Glutamatergic neuron (in vitro differentiated cells): ENCODE measurements at regions not wholly inside any gene's neighbourhood (a gene's known extent, or its start where the extent isn't known, plus 50 kb on each side); places are given as distances from the start of the nearest gene placed in this dataset.

Source experiments
- DNase-seq: peaks from one replicate; pipeline ENCODE4 v3.0.0; 2022
- H3K27ac Mint-ChIP-seq: one replicate; pipeline ENCODE4 v1.8.0; 2020; ENCODE audit warnings: mild to moderate bottlenecking, mixed read lengths, inconsistent platforms; ENCODE audit not compliant: unreplicated experiment
- H3K27me3 Mint-ChIP-seq: one replicate; pipeline ENCODE4 v1.8.0; 2020; ENCODE audit warnings: mild to moderate bottlenecking, moderate library complexity, mixed read lengths, inconsistent platforms; ENCODE audit not compliant: unreplicated experiment
- H3K36me3 Mint-ChIP-seq: one replicate; pipeline ENCODE4 v1.8.0; 2020; ENCODE audit warnings: mild to moderate bottlenecking, mixed read lengths, inconsistent platforms; ENCODE audit not compliant: unreplicated experiment
- H3K4me1 Mint-ChIP-seq: one replicate; pipeline ENCODE4 v1.8.0; 2020; ENCODE audit warnings: mild to moderate bottlenecking, low read depth, mixed read lengths, inconsistent platforms; ENCODE audit not compliant: unreplicated experiment
- H3K4me3 Mint-ChIP-seq: one replicate; pipeline ENCODE4 v1.8.0; 2020; ENCODE audit warnings: mild to moderate bottlenecking, mixed read lengths, inconsistent platforms; ENCODE audit not compliant: unreplicated experiment
- H3K9me3 Mint-ChIP-seq: one replicate; pipeline ENCODE4 v1.8.0; 2020; ENCODE audit warnings: mild to moderate bottlenecking, moderate library complexity, mixed read lengths, inconsistent platforms; ENCODE audit not compliant: unreplicated experiment
- TF ChIP-seq, protein P1 (sequence below): fragments of 200-600 bp; sonication (generic); IDR thresholded peaks from one replicate; pipeline ENCODE4 v1.5.0; 2021; ENCODE audit not compliant: partially characterized antibody, unreplicated experiment

DNA sequence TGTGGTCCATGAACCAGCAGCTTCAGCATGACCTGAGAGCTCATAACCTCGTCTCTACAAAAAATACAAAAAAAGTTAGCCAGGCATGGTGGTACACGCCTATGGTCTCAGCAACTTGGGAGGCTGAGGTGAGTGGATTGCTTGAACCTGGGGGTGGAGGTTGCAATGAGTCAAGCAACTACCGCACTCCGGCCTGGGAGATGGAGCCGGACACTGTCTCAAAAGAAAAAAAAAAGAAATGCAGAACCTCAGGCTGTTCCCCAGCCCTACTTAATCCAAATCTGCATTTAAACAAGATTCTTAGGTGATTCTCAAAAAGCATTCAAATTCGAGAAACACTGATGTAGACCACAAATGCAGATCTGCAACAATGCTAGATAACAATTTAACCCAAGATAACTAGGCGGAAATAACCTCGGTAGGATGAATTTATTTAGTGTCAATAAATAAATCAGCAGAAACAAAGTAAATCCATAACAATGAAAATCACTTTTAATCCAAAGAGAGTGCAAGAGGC lies 203.5 kb downstream of the SP3 start:
- no peak for DNase-seq
- H3K4me1 Mint-ChIP-seq: peaks cover 7% of the 10 kb centered on the region
- TF ChIP-seq, protein P1, sequence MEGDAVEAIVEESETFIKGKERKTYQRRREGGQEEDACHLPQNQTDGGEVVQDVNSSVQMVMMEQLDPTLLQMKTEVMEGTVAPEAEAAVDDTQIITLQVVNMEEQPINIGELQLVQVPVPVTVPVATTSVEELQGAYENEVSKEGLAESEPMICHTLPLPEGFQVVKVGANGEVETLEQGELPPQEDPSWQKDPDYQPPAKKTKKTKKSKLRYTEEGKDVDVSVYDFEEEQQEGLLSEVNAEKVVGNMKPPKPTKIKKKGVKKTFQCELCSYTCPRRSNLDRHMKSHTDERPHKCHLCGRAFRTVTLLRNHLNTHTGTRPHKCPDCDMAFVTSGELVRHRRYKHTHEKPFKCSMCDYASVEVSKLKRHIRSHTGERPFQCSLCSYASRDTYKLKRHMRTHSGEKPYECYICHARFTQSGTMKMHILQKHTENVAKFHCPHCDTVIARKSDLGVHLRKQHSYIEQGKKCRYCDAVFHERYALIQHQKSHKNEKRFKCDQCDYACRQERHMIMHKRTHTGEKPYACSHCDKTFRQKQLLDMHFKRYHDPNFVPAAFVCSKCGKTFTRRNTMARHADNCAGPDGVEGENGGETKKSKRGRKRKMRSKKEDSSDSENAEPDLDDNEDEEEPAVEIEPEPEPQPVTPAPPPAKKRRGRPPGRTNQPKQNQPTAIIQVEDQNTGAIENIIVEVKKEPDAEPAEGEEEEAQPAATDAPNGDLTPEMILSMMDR: no peak
- H3K27me3 Mint-ChIP-seq: peaks cover 2% of the 10 kb centered on the region
- H3K36me3 Mint-ChIP-seq: no peaks in the 10 kb centered on the region
- peaks cover 4% of the 10 kb centered on the region for H3K9me3 Mint-ChIP-seq
- H3K4me3 Mint-ChIP-seq: no peak overlapping the region
- H3K27ac Mint-ChIP-seq: no peak overlapping the region

DNA sequence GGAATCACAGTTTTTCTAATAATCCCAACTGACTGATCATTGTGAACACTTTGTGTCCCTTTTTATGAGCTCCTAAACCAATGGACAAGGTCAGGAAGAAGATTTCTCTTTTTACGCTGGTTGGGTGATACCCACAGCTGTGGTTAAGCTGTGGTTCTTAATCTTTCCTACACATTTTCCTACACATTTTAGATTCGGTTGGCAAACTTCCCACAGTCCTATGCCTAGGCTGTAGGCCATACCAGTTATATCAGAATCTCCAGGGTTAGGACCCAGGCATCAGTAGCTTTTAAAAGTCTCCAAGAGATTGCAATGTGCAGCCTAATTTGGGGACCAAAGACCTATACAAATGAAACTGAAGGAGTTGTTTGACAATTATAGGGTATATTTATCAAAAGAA lies 203.0 kb downstream of the SP3 start:
- Mint-ChIP-seq H3K36me3 (no peaks in the 10 kb centered on the region), H3K27me3 (peaks cover 2% of the 10 kb centered on the region), H3K9me3 (peaks cover 4% of the 10 kb centered on the region), H3K4me1 (peaks cover 7% of the 10 kb centered on the region), H3K4me3 (no peak overlapping the region), H3K27ac (no peak overlapping the region)
- DNase-seq: no peak
- TF ChIP-seq, protein P1: no peak

DNA sequence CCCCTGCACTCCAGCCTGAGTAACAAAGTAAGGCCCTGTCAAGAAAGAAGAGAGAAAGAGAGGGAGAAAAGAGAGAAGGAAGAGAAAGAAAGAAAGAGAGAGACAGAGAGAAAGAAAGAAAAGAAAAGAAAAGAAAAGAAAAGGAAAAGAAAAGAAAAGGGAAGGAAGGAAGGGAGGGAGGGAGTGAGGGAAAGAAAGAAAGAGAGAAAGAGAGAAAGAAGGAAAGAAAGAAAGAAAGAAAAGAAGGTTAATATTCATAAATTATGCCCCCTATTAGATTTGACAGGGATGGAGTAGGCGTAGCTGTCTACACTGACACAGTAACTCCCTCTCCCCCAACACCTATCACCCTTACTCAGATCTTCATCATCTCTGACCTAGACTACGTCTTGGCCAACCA lies 202.3 kb downstream of the SP3 start:
- Mint-ChIP-seq H3K4me3 (no peak overlapping the region), H3K27me3 (peaks cover 2% of the 10 kb centered on the region), H3K9me3 (peaks cover 4% of the 10 kb centered on the region), H3K27ac (no peak overlapping the region), H3K4me1 (peaks cover 7% of the 10 kb centered on the region), H3K36me3 (no peaks in the 10 kb centered on the region)
- DNase-seq: no peak
- TF ChIP-seq, protein P1: no peak

DNA sequence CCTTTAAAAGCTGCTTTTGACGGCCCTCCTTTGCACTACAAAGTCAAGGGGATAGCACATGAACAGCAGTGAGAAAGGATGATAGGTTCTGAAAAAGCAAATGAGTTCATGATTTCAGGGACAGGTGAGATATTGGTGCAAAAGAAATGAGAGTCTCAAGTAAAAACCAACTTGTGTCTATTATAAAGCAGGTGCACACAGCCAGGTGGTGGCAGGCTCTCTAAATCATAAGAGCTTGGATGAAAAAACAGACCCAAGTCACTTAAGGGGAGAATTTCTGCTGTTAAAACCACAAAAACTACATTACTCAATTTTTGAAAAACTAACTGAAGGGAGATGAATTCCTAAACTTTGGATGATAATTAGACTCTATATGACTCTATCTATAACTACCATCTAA lies 201.5 kb downstream of the SP3 start:
- no peak for DNase-seq
- TF ChIP-seq, protein P1: no peak
- peaks cover 7% of the 10 kb centered on the region for H3K4me1 Mint-ChIP-seq
- peaks cover 4% of the 10 kb centered on the region for H3K9me3 Mint-ChIP-seq
- no peaks in the 10 kb centered on the region for H3K36me3 Mint-ChIP-seq
- H3K27me3 Mint-ChIP-seq: peaks cover 2% of the 10 kb centered on the region
- H3K4me3 Mint-ChIP-seq: no peak overlapping the region
- H3K27ac Mint-ChIP-seq: no peak overlapping the region

DNA sequence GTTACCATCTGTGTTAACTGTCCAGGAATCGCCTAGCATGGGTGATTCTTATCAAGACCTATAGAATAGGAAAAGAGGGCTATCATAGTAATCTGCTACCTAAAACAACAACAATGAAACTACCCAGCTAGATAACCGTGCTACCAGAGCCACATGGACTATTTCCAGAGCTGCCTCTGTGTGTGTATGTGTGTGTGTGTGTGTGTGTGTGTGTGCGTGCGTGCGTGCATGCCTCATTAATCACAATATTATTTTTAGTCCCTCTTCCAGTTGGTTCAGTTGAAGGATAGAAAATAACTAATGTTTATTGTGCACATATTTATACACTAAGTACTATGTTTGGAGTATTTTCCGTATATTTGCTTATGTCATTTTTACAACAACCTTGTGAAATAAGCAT lies 201.1 kb downstream of the SP3 start:
- Mint-ChIP-seq H3K36me3 (no peaks in the 10 kb centered on the region), H3K27ac (no peak overlapping the region), H3K9me3 (peaks cover 4% of the 10 kb centered on the region), H3K4me3 (no peak overlapping the region), H3K27me3 (peaks cover 2% of the 10 kb centered on the region), H3K4me1 (peaks cover 7% of the 10 kb centered on the region)
- TF ChIP-seq, protein P1: no peak
- no peak for DNase-seq
